GM12878 (cell line): ENCODE measurements at regions not wholly inside any gene's neighbourhood (a gene's known extent, or its start where the extent isn't known, plus 50 kb on each side); places are given as distances from the start of the nearest gene placed in this dataset.

ENCODE experiments used
- ATAC-seq: fragments of 200-7000 bp; cut with Tn5 transposase; 3 replicates; pipeline ENCODE4 v1.9.1; 2020; ENCODE audit warnings: mild to moderate bottlenecking, moderate library complexity
- BruUV-seq: library from RNA; stranded (reverse); fragments of 400-500 nt; replicated peaks from 2 replicates; lab custom pipeline; 2021; lab: Mats Ljungman, UMichigan
- CTCF ChIA-PET: fragments of 300-600 bp; sonication (Branson Sonifier 250); formaldehyde crosslinking; extraction: SDS; loops from one replicate; lab custom pipeline; 2021; ENCODE audit warnings: inconsistent platforms; lab: Yijun Ruan, JAX
- POLR2A ChIA-PET: fragments of 350-600 bp; formaldehyde crosslinking; extraction: SDS; loops from one replicate; lab custom pipeline; 2021; ENCODE audit warnings: inconsistent platforms; lab: Charles Lee
- RAD21 ChIA-PET: fragments of 300-600 bp; sonication (Branson Sonifier 250); formaldehyde crosslinking; loops from one replicate; lab custom pipeline; 2023; ENCODE audit warnings: antibody characterized with exemption; ENCODE audit not compliant: unreplicated experiment; lab: Charles Lee
- SMC1A ChIA-PET: fragments of 300-600 bp; sonication (Branson Sonifier 250); formaldehyde crosslinking; loops from one replicate; lab custom pipeline; 2023; ENCODE audit not compliant: unreplicated experiment, uncharacterized antibody; lab: Charles Lee
- DNase-seq: peaks from one replicate; pipeline ENCODE4 v3.0.0-alpha.2; 2011; ENCODE audit warnings: low read depth, low spot score
- FAIRE-seq: peaks from 3 replicates; lab custom pipeline; 2011; peaks lifted over from hg19 to GRCh38; lab: Jason Lieb, UNC
- H2AFZ ChIP-seq: 2 replicates; pipeline ENCODE4 v1.6.0; 2011; ENCODE audit warnings: low read depth, low read length, control low read depth; ENCODE audit not compliant: control insufficient read depth
- H3K27ac ChIP-seq: 2 replicates; pipeline ENCODE4 v1.5.1; 2011; ENCODE audit warnings: control low read depth; ENCODE audit not compliant: control insufficient read depth, insufficient read depth
- H3K27me3 ChIP-seq, 2 experiments: replicated peaks in 1 of 2; 2 replicates each; pipeline versions ENCODE4 v1.6.0 to v1.6.1; 2011; ENCODE audit warnings: low read length in 1 of 2; ENCODE audit not compliant: control insufficient read depth in 2 of 2, insufficient read depth in 2 of 2
- H3K36me3 ChIP-seq, 2 experiments: 2 replicates each; pipeline ENCODE4 v1.5.1; 2011; ENCODE audit warnings: low read length in 1 of 2; ENCODE audit not compliant: control insufficient read depth in 2 of 2, insufficient read depth in 2 of 2
- H3K4me1 ChIP-seq: 2 replicates; pipeline ENCODE4 v1.6.1; 2011; ENCODE audit warnings: mild to moderate bottlenecking, low read length, moderate library complexity, mixed read lengths; ENCODE audit not compliant: control insufficient read depth, insufficient read depth
- H3K4me2 ChIP-seq: 2 replicates; pipeline ENCODE4 v1.6.0; 2011; ENCODE audit warnings: control low read depth; ENCODE audit not compliant: control insufficient read depth, insufficient read depth
- H3K4me3 ChIP-seq: fragments of 200-600 bp; sonication (generic); 2 replicates; pipeline ENCODE4 v1.5.1; 2016
- H3K79me2 ChIP-seq: 2 replicates; pipeline ENCODE4 v1.6.0; 2011; ENCODE audit warnings: low read length; ENCODE audit not compliant: control insufficient read depth, insufficient read depth
- H3K9ac ChIP-seq: 2 replicates; pipeline ENCODE4 v1.8.0; 2011; ENCODE audit warnings: low read length, control low read depth, mixed read lengths; ENCODE audit not compliant: control insufficient read depth, insufficient read depth
- H3K9me3 ChIP-seq: replicated peaks from 3 replicates; pipeline ENCODE4 v1.5.1; 2011; ENCODE audit warnings: mild to moderate bottlenecking, low read length; ENCODE audit not compliant: control insufficient read depth, insufficient read depth
- H4K20me1 ChIP-seq: 2 replicates; pipeline ENCODE4 v1.6.0; 2011; ENCODE audit not compliant: control insufficient read depth, insufficient read depth
- BHLHE40 ChIP-seq, 2 experiments: fragments of 450-650 bp in 1 of 2; IDR thresholded peaks; 2 replicates each; pipeline ENCODE4 v1.6.1; 2011 to 2017; ENCODE audit warnings: low read depth in 2 of 2, borderline replicate concordance in 1 of 2, improper control_type of control experiment in 1 of 2, low read length in 1 of 2, mild to moderate bottlenecking in 1 of 2
- CBFB ChIP-seq: IDR thresholded peaks from 2 replicates; pipeline ENCODE4 v1.6.1; 2016; ENCODE audit warnings: antibody characterized with exemption, low read depth
- CHD1 ChIP-seq: IDR thresholded peaks from 2 replicates; pipeline ENCODE4 v1.6.1; 2012; ENCODE audit warnings: low read depth, low read length, improper control_type of control experiment
- ETV6 ChIP-seq, 2 experiments: fragments of 450-650 bp in 1 of 2; IDR thresholded peaks in 1 of 2; conservative IDR thresholded peaks in 1 of 2; 2 replicates each; pipeline ENCODE4 v1.6.1; 2014; ENCODE audit warnings: antibody characterized with exemption in 1 of 2, borderline replicate concordance in 1 of 2, low read depth in 1 of 2, mild to moderate bottlenecking in 1 of 2, moderate library complexity in 1 of 2
- HDAC6 ChIP-seq: fragments of 200-600 bp; sonication (generic); IDR thresholded peaks from one replicate; pipeline ENCODE4 v1.8.0; 2017; ENCODE audit warnings: antibody characterized with exemption; ENCODE audit not compliant: unreplicated experiment
- NBN ChIP-seq: fragments of 450-650 bp; IDR thresholded peaks from 2 replicates; pipeline ENCODE4 v1.6.1; 2016
- NFYB ChIP-seq: IDR thresholded peaks from 2 replicates; pipeline ENCODE4 v1.6.1; 2011; ENCODE audit warnings: low read depth, mild to moderate bottlenecking, low read length, improper control_type of control experiment, moderate library complexity; ENCODE audit not compliant: insufficient read depth
- NR2F1 ChIP-seq: fragments of 450-650 bp; conservative IDR thresholded peaks from 2 replicates; pipeline ENCODE4 v1.6.1; 2017; ENCODE audit warnings: mild to moderate bottlenecking
- POLR2A ChIP-seq: IDR thresholded peaks from 2 replicates; pipeline ENCODE4 v1.6.1; 2011; ENCODE audit warnings: low read depth, mild to moderate bottlenecking, low read length
- SPI1 ChIP-seq: IDR thresholded peaks from 2 replicates; pipeline ENCODE4 v1.6.1; 2011; ENCODE audit warnings: low read depth, mild to moderate bottlenecking, low read length, moderate library complexity, borderline replicate concordance; ENCODE audit not compliant: insufficient read depth
- WGBS: methylation state at CpG from one replicate; pipeline ENCODE4 v1.1.6; 2016; ENCODE audit warnings: low lambda C conversion rate; ENCODE audit not compliant: insufficient replicate concordance, insufficient coverage; ENCODE audit errors: missing lambda C conversion rate; 5-methylcytosine and 5-hydroxymethylcytosine counted together
- in situ Hi-C: fragments of 300-500 bp; cut with MboI; formaldehyde crosslinking; loops from 9 replicates; pipeline ENCODE4 v1.14.3; 2018; ENCODE audit warnings: mixed read lengths
- intact Hi-C: fragments of 100-400 bp; cut with micrococcal nuclease; formaldehyde crosslinking; loops from one replicate; pipeline ENCODE4 v1.14.2; 2022; ENCODE audit not compliant: unreplicated experiment
- TF ChIP-seq, protein P1 (sequence below): fragments of 450-650 bp; IDR thresholded peaks from 2 replicates; pipeline ENCODE4 v1.6.1; 2017; ENCODE audit warnings: mild to moderate bottlenecking, low read depth, inconsistent platforms; ENCODE audit not compliant: poor library complexity, severe bottlenecking
- TF ChIP-seq, protein P2 (sequence below): IDR thresholded peaks from 2 replicates; pipeline ENCODE4 v1.6.1; 2012; ENCODE audit warnings: low read length, inconsistent platforms
- TF ChIP-seq, protein P3 (sequence below): fragments of 150-350 bp; IDR thresholded peaks from 2 replicates; pipeline ENCODE4 v1.6.1; 2014; ENCODE audit warnings: mild to moderate bottlenecking, low read depth, low read length
- TF ChIP-seq, protein P4 (sequence below): fragments of 450-650 bp; IDR thresholded peaks from 2 replicates; pipeline ENCODE4 v1.6.1; 2017; ENCODE audit warnings: mild to moderate bottlenecking
- TF ChIP-seq, protein P5 (sequence below): fragments of 450-650 bp; IDR thresholded peaks from 2 replicates; pipeline ENCODE4 v1.6.1; 2017; ENCODE audit warnings: low read depth, mild to moderate bottlenecking, moderate library complexity

DNA sequence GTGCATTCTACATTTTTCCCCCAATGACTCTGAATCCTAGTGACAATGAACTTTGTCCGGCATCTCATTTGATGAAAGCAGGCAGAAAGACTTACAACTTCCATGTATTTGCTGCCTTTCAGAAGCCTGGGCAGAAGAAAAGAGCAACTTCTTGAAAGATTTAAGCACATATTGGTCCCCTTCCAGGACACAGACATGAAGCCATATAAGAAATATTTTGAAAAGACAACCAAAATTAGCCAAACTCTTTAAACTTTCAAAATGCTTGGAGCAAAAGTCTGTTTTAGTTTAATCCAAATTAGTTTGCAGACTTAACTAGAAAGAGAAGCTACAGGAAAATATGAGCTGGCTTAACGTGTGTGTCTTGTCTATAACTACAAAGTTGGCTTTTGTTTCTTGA, 492.5 kb downstream of the NR4A2 start (continued):
- TF ChIP-seq BHLHE40 (IDR thresholded peaks at IDR 0.05; ENCODE audit: borderline replicate concordance in 1 of 2, low read depth in 2 of 2, low read length in 1 of 2) (no peak), CBFB (no peak), HDAC6 (no peak), ETV6 (conservative IDR thresholded peaks at IDR 0.05 in 1 of 2, IDR thresholded peaks at IDR 0.05 in 1 of 2; ENCODE audit: borderline replicate concordance in 1 of 2, low read depth in 1 of 2) (no peak), NFYB (no peak)
- TF ChIP-seq, protein P1, sequence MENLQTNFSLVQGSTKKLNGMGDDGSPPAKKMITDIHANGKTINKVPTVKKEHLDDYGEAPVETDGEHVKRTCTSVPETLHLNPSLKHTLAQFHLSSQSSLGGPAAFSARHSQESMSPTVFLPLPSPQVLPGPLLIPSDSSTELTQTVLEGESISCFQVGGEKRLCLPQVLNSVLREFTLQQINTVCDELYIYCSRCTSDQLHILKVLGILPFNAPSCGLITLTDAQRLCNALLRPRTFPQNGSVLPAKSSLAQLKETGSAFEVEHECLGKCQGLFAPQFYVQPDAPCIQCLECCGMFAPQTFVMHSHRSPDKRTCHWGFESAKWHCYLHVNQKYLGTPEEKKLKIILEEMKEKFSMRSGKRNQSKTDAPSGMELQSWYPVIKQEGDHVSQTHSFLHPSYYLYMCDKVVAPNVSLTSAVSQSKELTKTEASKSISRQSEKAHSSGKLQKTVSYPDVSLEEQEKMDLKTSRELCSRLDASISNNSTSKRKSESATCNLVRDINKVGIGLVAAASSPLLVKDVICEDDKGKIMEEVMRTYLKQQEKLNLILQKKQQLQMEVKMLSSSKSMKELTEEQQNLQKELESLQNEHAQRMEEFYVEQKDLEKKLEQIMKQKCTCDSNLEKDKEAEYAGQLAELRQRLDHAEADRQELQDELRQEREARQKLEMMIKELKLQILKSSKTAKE = no peak
- TF ChIP-seq, protein P2, sequence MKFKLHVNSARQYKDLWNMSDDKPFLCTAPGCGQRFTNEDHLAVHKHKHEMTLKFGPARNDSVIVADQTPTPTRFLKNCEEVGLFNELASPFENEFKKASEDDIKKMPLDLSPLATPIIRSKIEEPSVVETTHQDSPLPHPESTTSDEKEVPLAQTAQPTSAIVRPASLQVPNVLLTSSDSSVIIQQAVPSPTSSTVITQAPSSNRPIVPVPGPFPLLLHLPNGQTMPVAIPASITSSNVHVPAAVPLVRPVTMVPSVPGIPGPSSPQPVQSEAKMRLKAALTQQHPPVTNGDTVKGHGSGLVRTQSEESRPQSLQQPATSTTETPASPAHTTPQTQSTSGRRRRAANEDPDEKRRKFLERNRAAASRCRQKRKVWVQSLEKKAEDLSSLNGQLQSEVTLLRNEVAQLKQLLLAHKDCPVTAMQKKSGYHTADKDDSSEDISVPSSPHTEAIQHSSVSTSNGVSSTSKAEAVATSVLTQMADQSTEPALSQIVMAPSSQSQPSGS = no peak

DNA sequence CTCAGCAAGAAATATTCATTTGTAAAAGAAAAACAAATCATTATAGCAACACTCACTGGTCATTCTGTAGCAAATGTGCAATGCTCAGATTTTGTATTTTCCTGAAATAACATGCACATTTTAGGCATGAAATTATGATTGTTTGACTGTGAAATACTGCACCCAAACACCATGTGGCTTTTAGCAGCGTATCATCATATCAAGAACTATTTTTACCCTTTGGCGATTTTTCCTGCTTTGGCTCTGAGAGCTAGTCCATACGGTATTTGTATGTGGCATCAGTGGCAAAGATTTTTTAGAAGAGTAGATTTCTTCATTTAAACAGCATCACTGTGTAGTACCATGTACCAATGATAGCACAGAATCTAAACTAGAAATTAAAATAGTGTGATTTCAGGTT, 493.1 kb downstream of the NR4A2 start:
- no peak overlapping the region for H3K4me2 ChIP-seq
- H3K4me3 ChIP-seq = no peak overlapping the region
- in situ Hi-C loops = no loop called here
- H2AFZ ChIP-seq = no peak overlapping the region
- H3K27ac ChIP-seq = no peak overlapping the region
- H3K27me3 ChIP-seq = no peaks in the 10 kb centered on the region; a peak in 1 of 4 replicates
- intact Hi-C loops = no loop called here
- no peaks in the 10 kb centered on the region for H3K79me2 ChIP-seq
- RAD21 ChIA-PET = no interaction called here
- no peak for ATAC-seq
- FAIRE-seq = no peak
- H3K9me3 ChIP-seq = no peaks in the 10 kb centered on the region
- SMC1A ChIA-PET = no interaction called here
- no TSS peak for BruUV-seq
- H3K4me1 ChIP-seq = no peaks in the 10 kb centered on the region
- CTCF ChIA-PET = no interaction called here
- H4K20me1 ChIP-seq = no peaks in the 10 kb centered on the region
- no peaks in the 10 kb centered on the region for H3K36me3 ChIP-seq
- POLR2A ChIA-PET = no interaction called here
- no peak overlapping the region for H3K9ac ChIP-seq
- DNase-seq = no peak
- WGBS = 55% methylated on average over 3 of the region's 3 CpGs
- no peak for TF ChIP-seq POLR2A
- TF ChIP-seq, protein P3, sequence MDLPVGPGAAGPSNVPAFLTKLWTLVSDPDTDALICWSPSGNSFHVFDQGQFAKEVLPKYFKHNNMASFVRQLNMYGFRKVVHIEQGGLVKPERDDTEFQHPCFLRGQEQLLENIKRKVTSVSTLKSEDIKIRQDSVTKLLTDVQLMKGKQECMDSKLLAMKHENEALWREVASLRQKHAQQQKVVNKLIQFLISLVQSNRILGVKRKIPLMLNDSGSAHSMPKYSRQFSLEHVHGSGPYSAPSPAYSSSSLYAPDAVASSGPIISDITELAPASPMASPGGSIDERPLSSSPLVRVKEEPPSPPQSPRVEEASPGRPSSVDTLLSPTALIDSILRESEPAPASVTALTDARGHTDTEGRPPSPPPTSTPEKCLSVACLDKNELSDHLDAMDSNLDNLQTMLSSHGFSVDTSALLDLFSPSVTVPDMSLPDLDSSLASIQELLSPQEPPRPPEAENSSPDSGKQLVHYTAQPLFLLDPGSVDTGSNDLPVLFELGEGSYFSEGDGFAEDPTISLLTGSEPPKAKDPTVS = no peak
- no peak for TF ChIP-seq NFYB
- TF ChIP-seq CHD1 = no peak
- TF ChIP-seq, protein P4, sequence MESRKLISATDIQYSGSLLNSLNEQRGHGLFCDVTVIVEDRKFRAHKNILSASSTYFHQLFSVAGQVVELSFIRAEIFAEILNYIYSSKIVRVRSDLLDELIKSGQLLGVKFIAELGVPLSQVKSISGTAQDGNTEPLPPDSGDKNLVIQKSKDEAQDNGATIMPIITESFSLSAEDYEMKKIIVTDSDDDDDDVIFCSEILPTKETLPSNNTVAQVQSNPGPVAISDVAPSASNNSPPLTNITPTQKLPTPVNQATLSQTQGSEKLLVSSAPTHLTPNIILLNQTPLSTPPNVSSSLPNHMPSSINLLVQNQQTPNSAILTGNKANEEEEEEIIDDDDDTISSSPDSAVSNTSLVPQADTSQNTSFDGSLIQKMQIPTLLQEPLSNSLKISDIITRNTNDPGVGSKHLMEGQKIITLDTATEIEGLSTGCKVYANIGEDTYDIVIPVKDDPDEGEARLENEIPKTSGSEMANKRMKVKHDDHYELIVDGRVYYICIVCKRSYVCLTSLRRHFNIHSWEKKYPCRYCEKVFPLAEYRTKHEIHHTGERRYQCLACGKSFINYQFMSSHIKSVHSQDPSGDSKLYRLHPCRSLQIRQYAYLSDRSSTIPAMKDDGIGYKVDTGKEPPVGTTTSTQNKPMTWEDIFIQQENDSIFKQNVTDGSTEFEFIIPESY = no peak
- TF ChIP-seq SPI1 = no peak
- TF ChIP-seq, protein P5, sequence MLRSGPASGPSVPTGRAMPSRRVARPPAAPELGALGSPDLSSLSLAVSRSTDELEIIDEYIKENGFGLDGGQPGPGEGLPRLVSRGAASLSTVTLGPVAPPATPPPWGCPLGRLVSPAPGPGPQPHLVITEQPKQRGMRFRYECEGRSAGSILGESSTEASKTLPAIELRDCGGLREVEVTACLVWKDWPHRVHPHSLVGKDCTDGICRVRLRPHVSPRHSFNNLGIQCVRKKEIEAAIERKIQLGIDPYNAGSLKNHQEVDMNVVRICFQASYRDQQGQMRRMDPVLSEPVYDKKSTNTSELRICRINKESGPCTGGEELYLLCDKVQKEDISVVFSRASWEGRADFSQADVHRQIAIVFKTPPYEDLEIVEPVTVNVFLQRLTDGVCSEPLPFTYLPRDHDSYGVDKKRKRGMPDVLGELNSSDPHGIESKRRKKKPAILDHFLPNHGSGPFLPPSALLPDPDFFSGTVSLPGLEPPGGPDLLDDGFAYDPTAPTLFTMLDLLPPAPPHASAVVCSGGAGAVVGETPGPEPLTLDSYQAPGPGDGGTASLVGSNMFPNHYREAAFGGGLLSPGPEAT = no peak
- no peak for TF ChIP-seq NBN
- no peak for TF ChIP-seq NR2F1
